KG1 (cell line): ENCODE measurements at regions not wholly inside any gene's neighbourhood (a gene's known extent, or its start where the extent isn't known, plus 50 kb on each side); places are given as distances from the start of the nearest gene placed in this dataset.
"Not testable (repeated sequence)": the region's sequence is repeated elsewhere in the genome, so short reads cannot be mapped to it uniquely, and the experiment has no call there.

ENCODE experiments used
- DNase-seq: peaks from one replicate; lab custom pipeline; 2025; lab: John Stamatoyannopoulos, UW

DNA sequence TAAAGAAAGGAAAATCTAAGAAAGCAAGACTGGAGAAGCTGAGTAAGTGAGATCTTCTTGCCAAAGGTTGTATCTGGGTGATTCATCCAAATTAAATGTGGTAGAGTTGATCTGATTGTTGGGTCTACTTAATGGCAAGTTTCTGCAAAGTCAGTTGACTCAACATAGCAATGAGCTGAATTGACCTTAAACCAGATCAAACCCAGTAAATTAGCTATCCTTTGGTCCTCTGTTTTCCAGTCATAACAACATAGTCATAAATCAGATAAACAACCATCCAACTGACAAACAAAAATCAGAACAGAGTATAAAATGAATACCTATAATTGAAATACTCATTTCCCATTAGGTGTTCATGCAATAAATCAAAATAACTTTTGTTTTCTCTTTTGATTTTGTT lies 142.6 kb upstream of the CFAP20DC start:
- DNase-seq = no peak

DNA sequence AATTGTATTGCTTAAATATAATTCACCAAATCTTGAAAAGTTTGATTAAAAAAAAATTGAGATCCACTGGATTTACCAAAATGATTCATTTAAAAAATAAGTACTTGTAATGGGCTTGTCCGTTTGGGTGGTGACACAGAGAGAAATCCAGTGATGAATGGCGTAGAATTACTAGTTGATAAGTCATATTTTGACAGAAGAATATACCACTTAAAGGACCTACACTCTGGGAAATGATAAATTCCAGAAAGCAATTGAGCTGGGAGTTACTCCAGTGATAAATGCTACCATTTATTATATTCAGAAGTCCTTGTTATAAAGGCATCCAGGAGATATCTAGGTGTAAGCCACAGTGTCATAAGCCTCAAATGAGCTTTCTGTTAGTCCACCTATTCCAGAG lies 141.8 kb upstream of the CFAP20DC start:
- DNase-seq = no peak

DNA sequence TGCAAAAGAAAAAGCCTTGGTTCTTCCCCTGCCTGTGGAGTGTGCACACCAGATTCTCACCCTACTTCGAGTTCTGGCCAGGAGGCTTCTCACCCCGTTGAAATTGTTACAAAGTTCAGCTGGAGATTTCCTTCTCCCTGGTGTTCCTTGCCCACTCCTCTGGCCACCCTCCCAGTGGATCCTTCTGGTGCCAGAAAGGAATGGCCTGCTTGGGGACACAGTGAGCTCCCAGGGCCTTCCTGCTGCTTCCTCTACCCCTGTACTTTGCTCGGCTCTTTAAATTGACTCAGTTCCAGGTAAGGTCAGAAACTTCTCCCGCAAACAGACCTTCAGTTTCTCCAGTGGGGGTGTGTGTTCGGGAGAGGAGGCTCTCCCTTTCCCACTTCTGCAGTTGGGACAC lies 140.1 kb upstream of the CFAP20DC start:
- no peak for DNase-seq

DNA sequence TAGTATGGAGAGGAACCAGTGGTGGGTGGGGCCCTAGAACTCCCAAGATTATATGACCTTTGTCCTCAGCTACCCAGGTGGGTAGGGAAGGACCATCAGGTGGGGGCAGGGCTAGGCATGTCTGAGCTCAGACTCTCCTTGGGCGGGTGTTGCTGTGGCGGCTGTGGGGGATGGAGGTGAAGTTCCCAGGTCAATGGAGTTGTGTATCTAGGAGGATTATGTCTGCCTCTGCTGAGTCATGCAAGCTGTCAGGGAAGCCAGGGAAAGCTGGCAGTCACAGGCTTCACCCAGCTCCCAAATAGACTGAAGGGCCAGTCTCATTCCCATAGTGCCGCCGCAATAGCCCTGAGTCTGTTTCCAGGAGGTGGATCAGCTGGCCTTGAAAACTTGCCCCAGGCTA lies 139.7 kb upstream of the CFAP20DC start:
- no peak for DNase-seq

DNA sequence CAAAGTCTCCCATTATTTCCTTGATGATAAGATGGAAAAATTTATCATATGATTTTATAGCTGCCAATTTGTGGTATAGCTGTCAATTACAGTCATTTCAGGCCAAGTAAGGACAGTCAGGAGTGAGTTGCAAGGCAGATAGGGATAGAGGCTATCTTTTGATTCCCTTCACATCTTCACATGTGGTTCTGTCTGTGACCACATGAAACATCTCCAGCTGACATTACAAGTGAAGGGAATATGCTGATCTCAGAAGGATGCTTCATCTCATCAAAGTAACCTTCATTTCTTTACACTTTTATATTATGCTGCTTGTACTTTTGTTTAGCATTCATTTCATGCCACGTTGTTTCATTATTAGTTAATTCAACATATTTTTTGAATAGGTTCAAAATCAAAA lies 136.9 kb upstream of the CFAP20DC start:
- DNase-seq = no peak

DNA sequence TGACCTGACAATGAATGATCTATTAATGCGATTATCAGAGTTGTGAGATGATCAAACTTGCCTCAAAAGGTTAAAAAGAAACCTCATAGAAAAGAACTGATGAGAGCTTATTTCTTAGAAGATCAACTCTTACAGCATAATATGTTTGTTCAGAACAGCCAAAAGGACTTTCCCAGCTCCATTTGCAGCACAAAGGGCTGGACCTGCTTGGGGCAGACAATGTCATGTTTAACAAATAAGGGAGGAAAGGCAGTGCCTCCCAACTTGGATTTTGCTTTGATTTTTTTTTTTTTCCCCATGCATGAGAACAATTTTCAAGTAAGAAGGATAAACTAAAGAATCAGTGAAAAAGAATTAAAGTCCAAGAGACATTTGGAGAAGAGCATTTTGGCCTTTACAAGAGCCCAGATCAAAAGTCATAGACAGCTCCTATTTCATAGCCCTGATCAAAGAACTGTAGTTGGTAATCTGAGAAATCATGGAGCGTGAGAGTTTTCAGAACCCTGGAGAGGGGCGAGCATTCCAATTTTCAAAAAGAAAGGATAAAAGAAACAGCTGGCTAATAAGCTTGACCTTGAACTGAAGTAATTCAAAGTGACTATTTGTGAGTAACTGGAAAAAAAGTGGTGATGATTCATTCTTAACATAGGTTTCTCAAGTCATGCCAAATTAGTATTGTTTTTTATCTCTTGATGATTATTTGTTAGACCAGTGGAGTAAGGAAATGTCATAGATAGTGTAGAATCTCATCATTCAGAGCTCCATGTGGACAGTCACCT lies 136.0 kb upstream of the CFAP20DC start:
- no peak for DNase-seq

DNA sequence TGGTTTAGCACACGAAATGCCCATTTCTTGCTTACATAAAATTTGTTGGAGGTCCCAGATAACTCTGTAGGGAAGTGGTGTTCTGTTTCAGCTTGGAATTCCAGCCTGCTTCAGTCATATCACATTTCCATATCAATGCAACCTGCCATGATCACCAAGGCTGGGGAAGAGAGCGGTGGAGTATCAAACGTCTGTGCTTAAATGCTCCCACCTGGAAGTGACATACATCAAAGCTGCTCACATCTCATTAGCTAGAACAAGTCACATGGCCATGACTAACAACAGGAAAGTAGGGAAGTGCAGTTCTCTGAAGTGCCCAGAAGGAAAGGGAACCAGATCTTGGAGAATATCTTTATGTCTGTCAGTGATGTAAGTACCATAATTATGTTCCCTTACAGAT lies 130.2 kb upstream of the CFAP20DC start:
- no peak for DNase-seq

DNA sequence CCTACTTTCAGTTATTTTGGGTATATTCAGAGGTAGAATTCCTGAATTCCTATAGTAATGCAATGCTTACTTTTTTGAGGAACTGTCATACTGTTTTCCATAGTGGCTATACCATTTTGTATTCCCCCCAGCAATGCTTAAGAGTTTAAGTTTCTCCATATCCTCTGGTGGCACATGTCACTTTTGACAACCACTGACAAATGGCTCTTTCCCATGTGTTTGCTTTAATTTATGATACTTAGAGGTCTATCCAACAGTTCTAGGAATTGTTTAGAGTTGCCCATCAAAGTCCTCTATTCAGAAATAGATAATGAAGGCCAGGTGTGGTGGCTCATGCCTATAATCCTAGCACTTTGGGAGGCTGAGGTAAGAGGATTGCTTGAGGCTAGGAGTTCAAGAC lies 128.9 kb upstream of the CFAP20DC start:
- no peak for DNase-seq

DNA sequence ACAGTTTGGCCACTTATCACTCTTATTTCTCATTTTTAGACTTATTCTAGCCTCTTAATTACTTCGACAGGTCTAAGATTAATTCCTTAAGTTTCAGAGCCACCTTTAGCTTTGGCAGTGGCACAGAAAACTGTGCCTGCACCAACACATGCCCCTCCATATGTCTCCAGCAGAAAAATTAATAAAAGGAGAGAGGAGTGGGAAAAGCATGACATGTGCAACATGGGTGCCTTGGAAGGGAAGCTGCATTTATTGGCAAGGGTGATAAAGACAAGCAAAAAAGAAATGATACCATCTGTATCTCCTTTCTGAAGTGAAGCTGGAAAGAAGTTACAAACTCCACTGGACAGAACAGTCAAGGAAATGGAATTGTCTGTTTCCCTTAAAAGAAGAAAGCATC lies 121.7 kb upstream of the CFAP20DC start:
- DNase-seq = no peak

DNA sequence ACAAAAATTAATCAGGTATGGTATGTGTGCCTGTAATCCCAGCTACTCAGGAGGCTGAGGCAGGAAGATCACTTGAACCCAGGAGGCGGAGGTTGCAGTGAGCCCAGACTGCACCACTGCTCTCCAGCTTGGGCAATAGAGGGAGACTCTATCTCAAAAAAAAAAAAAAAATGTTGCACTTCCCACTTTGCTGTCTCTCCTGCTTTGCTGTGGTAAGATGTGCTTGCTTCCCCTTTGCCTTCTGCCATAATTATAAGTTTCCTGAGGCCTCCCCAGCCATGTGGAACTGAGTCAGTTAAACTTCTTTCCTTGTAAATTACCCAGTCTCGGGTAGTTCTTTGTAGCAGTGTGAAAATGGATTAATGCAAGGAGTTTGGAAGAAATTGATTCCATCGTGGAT lies 120.3 kb upstream of the CFAP20DC start:
- DNase-seq = not testable (repeated sequence)

DNA sequence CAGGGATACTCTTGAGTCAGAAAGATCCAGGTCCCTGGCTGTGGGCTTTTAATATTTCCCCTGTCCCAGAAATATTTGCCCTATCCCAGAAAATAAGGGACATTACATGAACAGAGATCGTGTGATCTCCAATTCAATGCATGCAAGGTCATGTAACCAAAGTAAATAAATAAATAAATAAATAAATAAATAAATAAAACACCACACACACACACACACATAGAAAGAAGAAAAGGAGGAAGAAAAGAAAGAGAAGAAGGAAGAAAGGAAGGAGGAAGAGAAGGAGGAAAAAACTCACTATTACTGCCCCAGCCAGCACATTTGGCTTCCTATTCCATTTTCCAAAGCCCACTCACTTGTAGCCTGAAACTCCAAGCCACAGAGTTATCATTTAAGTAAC lies 117.9 kb upstream of the CFAP20DC start:
- no peak for DNase-seq

DNA sequence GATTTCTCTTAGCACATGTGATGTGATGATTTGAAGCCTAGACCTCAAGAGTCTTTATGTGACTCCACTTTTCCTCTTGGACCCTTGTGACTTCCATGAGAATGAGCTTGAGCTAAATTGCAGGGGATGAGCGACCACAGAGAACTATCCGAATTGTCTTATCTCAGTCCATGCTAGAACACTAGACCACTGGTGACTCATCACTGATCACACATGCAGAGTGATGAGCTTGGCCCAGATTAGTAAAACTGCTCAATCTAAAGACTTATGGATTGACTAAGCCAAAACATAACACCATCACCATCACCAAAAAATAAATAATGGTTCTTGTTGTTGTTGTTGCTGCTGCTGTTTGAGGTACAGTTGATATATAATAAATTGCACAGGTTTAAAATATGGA lies 114.1 kb upstream of the CFAP20DC start:
- no peak for DNase-seq

DNA sequence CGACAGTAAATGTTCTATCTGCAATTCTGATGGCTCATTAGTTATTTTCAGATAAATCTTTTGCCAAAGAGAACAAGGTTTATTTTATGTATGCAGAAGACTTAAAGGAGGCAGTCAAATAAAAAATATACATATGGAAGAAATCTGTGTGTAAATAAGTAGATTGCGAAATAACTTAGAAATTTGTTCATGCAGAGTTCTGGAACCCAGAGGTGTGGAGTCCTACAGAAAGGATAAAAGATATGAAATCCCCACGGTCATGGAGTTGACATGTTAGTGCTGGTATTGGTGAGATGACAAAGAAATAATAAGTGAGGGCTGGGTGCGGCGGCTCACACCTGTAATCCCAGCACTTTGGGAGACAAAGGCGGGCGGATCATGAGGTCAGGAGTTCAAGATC lies 111.2 kb upstream of the CFAP20DC start:
- no peak for DNase-seq

DNA sequence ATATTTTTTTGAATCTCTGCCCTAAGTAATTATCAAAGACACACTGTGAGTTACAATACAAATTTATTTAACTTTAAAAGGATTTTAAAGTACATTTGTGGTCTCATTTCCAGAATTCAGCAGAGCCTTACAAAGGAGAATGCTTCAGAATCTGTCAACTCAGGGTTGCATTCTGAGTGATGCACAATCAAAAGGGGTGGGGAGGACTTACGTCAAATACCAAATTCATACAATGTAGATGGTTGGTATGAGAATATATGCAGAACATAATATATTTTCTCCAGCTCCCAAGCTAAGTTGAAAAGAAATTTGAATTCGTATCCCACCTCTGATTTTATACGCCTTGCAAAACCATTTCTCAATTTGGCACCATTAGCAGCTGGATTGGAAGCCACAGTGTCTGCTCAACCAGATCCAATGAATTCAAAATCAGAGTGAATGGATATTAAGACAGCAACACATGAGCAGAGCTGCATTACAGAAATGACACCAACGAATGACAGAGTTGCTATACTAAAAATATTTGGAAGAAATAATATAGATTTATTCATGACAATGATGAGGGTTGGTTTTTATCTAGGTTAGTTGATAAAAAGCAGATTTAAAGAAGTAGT lies 110.4 kb upstream of the CFAP20DC start:
- no peak for DNase-seq

DNA sequence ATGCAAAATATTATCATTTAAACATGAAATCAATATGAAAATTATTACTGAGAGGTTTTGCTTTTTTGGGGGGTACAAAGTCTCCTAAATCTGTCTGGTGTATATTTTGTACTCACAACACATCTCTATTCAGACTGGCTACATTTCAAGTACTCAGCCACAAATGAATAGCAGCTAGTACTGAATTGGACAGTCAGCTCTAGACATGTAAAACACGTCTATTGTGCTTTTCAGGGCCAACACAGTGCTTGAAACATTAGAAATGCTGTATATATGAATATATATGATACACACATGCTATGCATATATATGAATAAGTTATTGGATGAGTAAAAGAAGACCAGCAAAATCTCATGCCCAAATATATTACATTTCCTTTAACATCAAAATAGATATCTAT lies 103.8 kb upstream of the CFAP20DC start:
- DNase-seq = no peak

DNA sequence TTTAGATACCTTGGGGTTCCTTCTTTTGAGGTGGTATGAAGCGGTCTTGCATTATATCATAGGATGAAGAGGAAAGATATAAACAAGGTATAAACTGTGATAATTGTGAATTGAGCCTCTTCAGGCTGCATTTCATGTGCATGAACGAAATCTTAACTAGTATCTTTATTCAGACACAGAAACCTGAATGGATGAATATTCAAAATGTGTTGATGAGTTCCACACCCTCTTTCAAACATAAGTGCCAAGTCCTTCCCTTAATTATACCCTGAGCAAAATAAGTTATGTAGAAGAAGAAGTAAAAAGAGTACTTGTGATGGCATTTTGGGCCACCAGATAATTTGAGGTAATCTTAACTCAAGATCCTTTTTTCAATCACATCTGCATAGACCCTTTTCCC lies 103.1 kb upstream of the CFAP20DC start:
- DNase-seq = no peak

DNA sequence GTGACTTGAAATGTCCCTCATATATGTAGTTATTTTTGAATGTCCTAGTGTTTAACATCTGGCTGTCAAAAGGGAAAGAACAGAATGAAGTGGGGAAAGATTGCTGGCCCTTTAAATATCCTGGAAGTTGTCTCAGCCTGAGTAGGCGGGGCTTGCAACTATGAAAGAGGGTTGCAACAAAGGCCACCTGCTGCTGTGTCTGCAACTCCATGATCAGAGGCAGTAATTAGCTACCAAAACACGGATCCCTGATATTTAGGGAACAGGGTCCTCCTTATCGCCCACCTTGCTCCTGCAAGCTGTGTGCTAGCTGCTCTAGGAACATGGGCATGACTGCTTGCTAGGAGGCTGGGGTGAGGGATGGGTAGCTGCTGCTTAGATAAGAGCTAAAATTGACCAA lies 100.2 kb upstream of the CFAP20DC start:
- no peak for DNase-seq

DNA sequence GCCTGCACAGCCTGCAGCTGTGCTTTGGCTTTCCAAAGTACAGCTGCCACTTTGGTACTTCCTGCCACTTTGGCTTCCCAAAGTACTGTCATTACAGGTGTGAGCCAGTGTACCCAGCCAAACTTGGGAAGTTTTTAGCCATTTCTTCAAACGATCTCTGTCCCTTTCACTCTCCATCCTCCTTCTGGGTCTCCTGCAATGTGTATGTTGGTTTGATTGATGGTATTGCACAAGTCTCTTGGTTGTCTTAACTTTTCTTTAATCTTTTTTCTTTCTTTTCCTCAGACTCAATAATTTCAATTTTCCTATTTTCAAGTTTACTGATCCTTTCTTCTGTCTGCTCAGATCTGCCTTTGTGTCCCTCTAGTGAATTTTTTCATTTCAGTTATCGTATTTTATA lies 99.3 kb upstream of the CFAP20DC start:
- no peak for DNase-seq

DNA sequence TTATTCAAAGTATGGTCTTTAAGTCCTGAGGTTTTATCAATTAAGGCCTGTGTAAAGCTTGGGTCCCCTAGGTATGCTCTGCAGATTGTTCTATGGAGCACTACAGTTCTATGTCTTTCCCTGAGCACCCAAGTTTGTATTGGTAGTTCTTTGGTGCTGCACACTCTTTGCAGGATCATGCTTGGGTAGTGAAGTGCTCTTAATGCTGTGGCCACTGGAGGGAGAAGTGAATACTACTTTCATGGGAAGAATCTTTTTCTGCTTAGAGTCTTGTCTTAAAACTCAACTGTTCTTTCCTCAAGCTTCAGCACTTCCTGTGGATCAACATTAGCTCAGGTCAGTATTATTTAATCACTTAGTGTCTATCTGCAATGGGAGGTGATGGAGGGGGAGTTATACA lies 93.6 kb upstream of the CFAP20DC start:
- no peak for DNase-seq

DNA sequence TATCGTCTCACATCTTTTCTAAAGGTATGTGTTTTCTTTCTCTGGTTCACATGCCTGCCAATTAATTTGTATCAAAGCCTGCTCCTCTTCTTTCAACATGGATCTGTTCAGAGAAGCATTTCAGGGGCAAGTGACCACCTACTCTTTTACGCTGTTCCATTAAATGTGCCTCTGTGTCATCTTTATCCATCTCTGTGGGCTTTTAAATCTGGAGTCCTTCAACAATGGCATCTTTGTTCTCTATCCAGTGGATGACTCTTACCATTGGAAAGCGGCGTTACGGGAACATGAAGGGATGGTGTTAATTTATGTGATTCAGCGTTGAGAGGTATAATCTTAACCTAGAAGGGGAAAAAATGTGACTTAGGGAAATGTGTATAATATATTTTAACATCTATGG lies 92.7 kb upstream of the CFAP20DC start:
- no peak for DNase-seq

DNA sequence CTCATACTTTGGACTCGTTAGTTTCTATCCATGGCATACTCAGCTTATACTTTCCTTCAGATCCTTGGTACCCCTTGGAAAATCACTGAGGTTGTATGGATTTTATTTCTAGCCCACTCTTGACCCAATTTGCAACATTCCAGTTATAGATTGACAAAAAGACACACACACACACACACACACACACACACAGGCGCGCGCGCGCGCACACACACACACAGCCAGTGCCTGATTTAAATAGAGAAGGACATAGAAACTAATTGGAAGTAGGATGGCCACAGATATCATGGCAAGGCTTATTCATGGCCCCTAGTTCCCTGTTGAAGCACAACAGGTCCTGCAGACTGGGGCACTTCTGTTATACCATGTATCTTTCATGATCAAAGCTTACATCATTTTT lies 89.1 kb upstream of the CFAP20DC start:
- DNase-seq = no peak

DNA sequence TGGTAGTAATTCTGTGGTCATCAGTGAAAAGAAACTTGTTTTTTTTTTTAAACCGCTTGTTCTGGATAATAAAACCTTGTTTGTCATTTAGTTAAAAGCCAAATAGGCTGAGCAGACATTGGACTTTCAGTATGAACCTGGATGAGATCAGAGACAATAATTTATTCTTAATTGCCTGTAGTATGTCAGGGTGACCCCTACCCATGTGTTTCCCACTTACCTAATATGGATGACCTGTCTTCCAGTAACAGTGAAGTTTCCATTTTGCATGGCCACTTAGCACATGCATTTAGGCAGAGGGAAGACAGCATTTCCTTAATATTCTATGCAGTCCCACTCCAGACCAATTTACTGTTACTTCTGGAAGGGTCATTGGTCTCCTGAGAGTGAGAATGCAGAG lies 87.6 kb upstream of the CFAP20DC start:
- no peak for DNase-seq

DNA sequence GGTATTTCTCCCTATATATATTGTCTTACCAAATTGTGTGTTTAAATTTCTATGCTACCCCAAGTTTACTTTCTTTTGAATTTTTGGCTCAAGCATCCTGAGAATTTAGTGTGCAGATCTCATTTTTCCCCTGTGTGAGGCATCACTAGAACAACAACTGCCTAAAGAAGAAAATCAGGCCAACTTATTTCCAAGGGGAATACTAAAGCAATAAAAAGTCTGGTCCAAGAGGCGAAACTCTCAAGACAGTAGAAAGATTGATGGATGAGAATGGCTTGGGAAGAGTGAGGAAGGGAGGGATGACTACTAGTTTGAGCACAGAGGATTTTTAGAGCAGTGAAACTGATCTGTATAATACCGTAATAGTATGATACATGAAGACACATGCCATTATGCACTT lies 86.3 kb upstream of the CFAP20DC start:
- DNase-seq = no peak

DNA sequence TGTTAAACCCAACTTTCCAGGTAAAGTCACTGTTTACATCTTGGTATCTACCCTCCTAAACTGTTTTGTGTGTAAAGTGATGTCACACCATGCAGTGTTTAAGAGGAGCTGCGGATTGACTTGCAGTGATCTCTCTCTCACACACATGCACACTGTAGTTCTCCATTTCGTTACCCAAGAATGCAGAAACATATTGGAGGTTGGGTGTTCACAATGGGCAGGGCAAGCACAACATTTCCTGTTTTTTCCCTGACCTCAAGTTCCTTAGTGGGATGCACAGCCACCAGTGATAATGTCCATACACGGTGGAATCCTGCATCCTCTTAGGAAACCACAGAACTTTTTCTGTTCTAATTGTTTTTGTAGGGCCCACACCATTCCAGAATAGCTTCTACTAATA lies 85.3 kb upstream of the CFAP20DC start:
- no peak for DNase-seq
